OCI-LY7 (cell line): ENCODE measurements at regions not wholly inside any gene's neighbourhood (a gene's known extent, or its start where the extent isn't known, plus 50 kb on each side); places are given as distances from the start of the nearest gene placed in this dataset.

Experiments
- BruUV-seq: library from RNA; stranded (reverse); fragments of 400-500 nt; replicated peaks from 2 replicates; lab custom pipeline; 2021; lab: Mats Ljungman, UMichigan
- CTCF ChIA-PET: fragments of 300-600 bp; sonication (Branson Sonifier 250); formaldehyde crosslinking; loops from one replicate; lab custom pipeline; 2022; ENCODE audit warnings: antibody characterized with exemption; ENCODE audit not compliant: unreplicated experiment; lab: Charles Lee
- POLR2A ChIA-PET: fragments of 300-600 bp; sonication (Branson Sonifier 250); formaldehyde crosslinking; loops from one replicate; lab custom pipeline; 2022; ENCODE audit warnings: antibody characterized with exemption; lab: Charles Lee
- DNase-seq: peaks from one replicate; pipeline ENCODE4 v3.0.0-alpha.2; 2015; ENCODE audit warnings: low spot score
- H2AFZ ChIP-seq: fragments of 200-600 bp; sonication (generic), shearing (Covaris generic); 2 replicates; pipeline ENCODE4 v1.6.1; 2014; ENCODE audit warnings: mild to moderate bottlenecking, antibody characterized with exemption, low read length, moderate library complexity
- H3K27ac ChIP-seq: fragments of 200-600 bp; sonication (generic); 2 replicates; pipeline ENCODE4 v1.5.1; 2014; ENCODE audit warnings: mixed run types, low read depth, mild to moderate bottlenecking, moderate library complexity, low read length, inconsistent platforms; ENCODE audit not compliant: poor library complexity, severe bottlenecking
- H3K36me3 ChIP-seq: fragments of 200-600 bp; sonication (generic); 2 replicates; pipeline ENCODE4 v1.6.1; 2014; ENCODE audit warnings: mild to moderate bottlenecking, antibody characterized with exemption, low read length, moderate library complexity, mixed read lengths; ENCODE audit not compliant: insufficient read depth
- H3K4me1 ChIP-seq: fragments of 200-600 bp; sonication (generic); 2 replicates; pipeline ENCODE4 v1.5.1; 2014; ENCODE audit warnings: mild to moderate bottlenecking, low read length; ENCODE audit not compliant: insufficient read depth, poor library complexity, severe bottlenecking
- H3K4me2 ChIP-seq: fragments of 200-600 bp; sonication (generic); 2 replicates; pipeline ENCODE4 v1.6.1; 2014; ENCODE audit warnings: mild to moderate bottlenecking, low read length
- H3K4me3 ChIP-seq: fragments of 200-600 bp; sonication (generic); 2 replicates; pipeline ENCODE4 v1.5.1; 2014; ENCODE audit warnings: mild to moderate bottlenecking, low read depth, low read length; ENCODE audit not compliant: poor library complexity, severe bottlenecking
- H3K79me2 ChIP-seq: fragments of 200-600 bp; sonication (generic); 2 replicates; pipeline ENCODE4 v1.6.1; 2016; ENCODE audit warnings: low read depth, mild to moderate bottlenecking, low read length, moderate library complexity, mixed read lengths; ENCODE audit not compliant: insufficient read depth
- H3K9me2 ChIP-seq: fragments of 200-600 bp; sonication (generic); 2 replicates; pipeline ENCODE4 v1.6.1; 2016; ENCODE audit warnings: mild to moderate bottlenecking, low read length, mixed read lengths; ENCODE audit not compliant: insufficient read depth
- H3K9me3 ChIP-seq: fragments of 200-600 bp; sonication (generic); 2 replicates; pipeline ENCODE4 v1.6.1; 2014; ENCODE audit warnings: mild to moderate bottlenecking, mixed run types, low read length, mixed read lengths
- H4K20me1 ChIP-seq: fragments of 200-600 bp; sonication (generic); 2 replicates; pipeline ENCODE4 v1.6.1; 2014; ENCODE audit warnings: mild to moderate bottlenecking, antibody characterized with exemption, low read length, moderate library complexity, mixed read lengths; ENCODE audit not compliant: insufficient read depth
- CTCF ChIP-seq: fragments of 200-600 bp; sonication (generic); conservative IDR thresholded peaks from 2 replicates; pipeline ENCODE4 v1.5.1; 2014; ENCODE audit warnings: mild to moderate bottlenecking, antibody characterized with exemption, low read length, moderate library complexity, mixed read lengths
- EZH2phosphoT487 ChIP-seq: fragments of 200-600 bp; sonication (generic); IDR thresholded peaks from 2 replicates; pipeline ENCODE4 v1.6.1; 2018; ENCODE audit warnings: low read depth, borderline replicate concordance, mild to moderate bottlenecking, mixed run types, antibody characterized with exemption, low read length, moderate library complexity, mixed read lengths
- intact Hi-C: fragments of 100-400 bp; cut with micrococcal nuclease; formaldehyde crosslinking; loops from one replicate; pipeline ENCODE4 v1.10.0; 2022; ENCODE audit not compliant: unreplicated experiment

- peak overlapping the region; percentile 64 for H3K4me3 ChIP-seq
- DNase-seq, result peak; percentile 68
- TF ChIP-seq EZH2phosphoT487, result no peak
- H4K20me1 ChIP-seq, result no peaks in the 10 kb centered on the region
- H3K9me2 ChIP-seq, result no peaks in the 10 kb centered on the region
- POLR2A ChIA-PET, result interaction anchor here (0.6 to 2.0 kb wide), 8 partner anchors 8 to 1544 kb away, joined by 3 to 4 read pairs (median 3); no protein-coding TSS in a partner anchor
- peak overlapping the region; percentile 99 for H2AFZ ChIP-seq
- BruUV-seq, result no TSS peak
- H3K4me1 ChIP-seq, result peaks cover 30% of the 10 kb centered on the region
- no peaks in the 10 kb centered on the region for H3K79me2 ChIP-seq
- no peaks in the 10 kb centered on the region for H3K9me3 ChIP-seq
- peak overlapping the region; percentile 54 for H3K27ac ChIP-seq
- H3K4me2 ChIP-seq, result peak overlapping the region; percentile 85
- H3K36me3 ChIP-seq, result no peaks in the 10 kb centered on the region
- intact Hi-C loops, result loop anchor here (5.0 kb wide), 1 partner anchor 285 kb away; no protein-coding TSS in a partner anchor
- CTCF ChIA-PET, result no interaction called here
Observed at GRCh38 chr2:198371921-198372543, 567.6 kb downstream of the PLCL1 start.

GRCh38 chr2:198371329-198371728, 566.9 kb downstream of the PLCL1 start:
- POLR2A ChIA-PET, result interaction anchor here (0.7 to 2.0 kb wide), 4 partner anchors 8 to 1155 kb away, joined by 3 to 4 read pairs (median 3); no protein-coding TSS in a partner anchor
- intact Hi-C loops, result loop anchor here (5.0 kb wide), 1 partner anchor 286 kb away; no protein-coding TSS in a partner anchor
- no peak for DNase-seq
- Histone ChIP-seq H3K4me3 (peak overlapping the region; percentile 64), H2AFZ (peak overlapping the region; percentile 99), H3K4me1 (peaks cover 30% of the 10 kb centered on the region), H3K36me3 (no peaks in the 10 kb centered on the region), H3K4me2 (peak overlapping the region; percentile 85), H4K20me1 (no peaks in the 10 kb centered on the region), H3K27ac (peak overlapping the region; percentile 54), H3K9me2 (no peaks in the 10 kb centered on the region), H3K79me2 (no peaks in the 10 kb centered on the region), H3K9me3 (no peaks in the 10 kb centered on the region)
- TF ChIP-seq EZH2phosphoT487, result no peak
- no peak for TF ChIP-seq CTCF
- CTCF ChIA-PET, result no interaction called here
- BruUV-seq, result no TSS peak

- no peak overlapping the region for H3K4me3 ChIP-seq
- CTCF ChIA-PET, result no interaction called here
- TF ChIP-seq EZH2phosphoT487, result no peak
- TF ChIP-seq CTCF, result no peak
- no peak overlapping the region for H3K4me2 ChIP-seq
- no peaks in the 10 kb centered on the region for H4K20me1 ChIP-seq
- H3K36me3 ChIP-seq, result no peaks in the 10 kb centered on the region
- intact Hi-C loops, result no loop called here
- H3K79me2 ChIP-seq, result no peaks in the 10 kb centered on the region
- H3K4me1 ChIP-seq, result peaks cover 17% of the 10 kb centered on the region
- H3K9me2 ChIP-seq, result no peaks in the 10 kb centered on the region
- H3K9me3 ChIP-seq, result no peaks in the 10 kb centered on the region
- H3K27ac ChIP-seq, result no peak overlapping the region
- BruUV-seq, result no TSS peak
- no peak overlapping the region for H2AFZ ChIP-seq
- POLR2A ChIA-PET, result no interaction called here
- no peak for DNase-seq
Observed at GRCh38 chr2:198368089-198368488, 563.7 kb downstream of the PLCL1 start.
